RWPE2 (cell line): ENCODE measurements at regions not wholly inside any gene's neighbourhood (a gene's known extent, or its start where the extent isn't known, plus 50 kb on each side); places are given as distances from the start of the nearest gene placed in this dataset.
A peak's percentile ranks its signal among the peaks of the same experiment; 100 is the strongest.

Experiments used
- ATAC-seq: fragments of 200-7000 bp; cut with Tn5 transposase; 3 replicates; pipeline ENCODE4 v1.9.1; 2021; ENCODE audit warnings: low read depth
- DNase-seq: peaks from one replicate; pipeline ENCODE4 v3.0.0-alpha.2; 2020; ENCODE audit warnings: low spot score
- H3K27ac ChIP-seq: fragments of 450-650 bp; 2 replicates; pipeline ENCODE4 v1.5.1; 2017; ENCODE audit warnings: mild to moderate bottlenecking; ENCODE audit not compliant: poor library complexity, severe bottlenecking
- H3K27me3 ChIP-seq: fragments of 250-450 bp; sonication (Bioruptor Pico); 2 replicates; pipeline ENCODE4 v1.5.1; 2021; ENCODE audit warnings: mild to moderate bottlenecking, moderate library complexity; ENCODE audit not compliant: insufficient read depth, poor library complexity, severe bottlenecking
- H3K36me3 ChIP-seq: fragments of 250-450 bp; sonication (Bioruptor Pico); 2 replicates; pipeline ENCODE4 v1.5.1; 2020; ENCODE audit warnings: low read depth, mild to moderate bottlenecking, moderate library complexity
- H3K4me1 ChIP-seq: fragments of 250-450 bp; sonication (Bioruptor Pico); 2 replicates; pipeline ENCODE4 v1.5.1; 2021; ENCODE audit warnings: mild to moderate bottlenecking, moderate library complexity; ENCODE audit not compliant: insufficient read depth, poor library complexity, severe bottlenecking
- H3K4me3 ChIP-seq: fragments of 250-450 bp; sonication (Bioruptor Pico); 2 replicates; pipeline ENCODE4 v1.5.1; 2021; ENCODE audit warnings: mild to moderate bottlenecking, moderate library complexity; ENCODE audit not compliant: severe bottlenecking
- H3K9me3 ChIP-seq: fragments of 250-450 bp; sonication (Bioruptor Pico); 2 replicates; pipeline ENCODE4 v1.5.1; 2021; ENCODE audit warnings: mild to moderate bottlenecking, moderate library complexity; ENCODE audit not compliant: severe bottlenecking
- CTCF ChIP-seq: fragments of 450-650 bp; IDR thresholded peaks from one replicate; pipeline ENCODE4 v1.5.1; 2017; ENCODE audit warnings: mild to moderate bottlenecking, moderate library complexity; ENCODE audit not compliant: poor library complexity, severe bottlenecking

DNA sequence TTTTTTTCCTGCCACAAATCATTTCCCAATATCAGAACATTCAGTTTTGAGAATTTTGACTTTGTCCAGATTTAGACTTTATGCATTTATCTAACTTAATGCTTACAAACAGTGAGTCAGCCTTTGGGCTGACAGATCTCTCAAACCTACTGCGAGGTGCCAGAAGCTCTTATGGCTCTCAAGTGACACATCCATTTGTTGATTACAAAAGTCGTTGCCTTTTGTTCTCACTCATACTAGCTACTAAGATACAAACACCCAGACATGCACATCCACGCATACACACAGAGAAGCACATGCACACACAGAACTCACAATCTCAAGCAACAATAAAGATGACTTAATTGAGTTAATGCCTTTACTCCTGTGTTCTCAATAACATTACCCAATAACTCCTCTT is 1147.5 kb downstream of the DIAPH3 start:
- H3K27me3 ChIP-seq = no peaks in the 10 kb centered on the region
- ATAC-seq (no peak), DNase-seq (no peak)
- H3K4me1 ChIP-seq = no peaks in the 10 kb centered on the region
- no peak overlapping the region for H3K4me3 ChIP-seq
- no peaks in the 10 kb centered on the region for H3K36me3 ChIP-seq
- H3K27ac ChIP-seq = no peak overlapping the region
- no peak for TF ChIP-seq CTCF
- no peaks in the 10 kb centered on the region for H3K9me3 ChIP-seq

GRCh38 chr13:59024434-59024833 is 1139.3 kb downstream of the DIAPH3 start:
- Histone ChIP-seq H3K4me1 (no peaks in the 10 kb centered on the region), H3K27ac (no peak overlapping the region), H3K9me3 (no peaks in the 10 kb centered on the region), H3K36me3 (no peaks in the 10 kb centered on the region), H3K27me3 (no peaks in the 10 kb centered on the region), H3K4me3 (no peak overlapping the region)
- DNase-seq (no peak), ATAC-seq (no peak)
- TF ChIP-seq CTCF = no peak

GRCh38 chr13:59034198-59034597 is 1129.5 kb downstream of the DIAPH3 start:
- no peak for TF ChIP-seq CTCF
- Histone ChIP-seq H3K9me3 (no peaks in the 10 kb centered on the region), H3K27ac (no peak overlapping the region), H3K36me3 (no peaks in the 10 kb centered on the region), H3K27me3 (no peaks in the 10 kb centered on the region), H3K4me1 (no peaks in the 10 kb centered on the region), H3K4me3 (no peak overlapping the region)
- ATAC-seq (no peak), DNase-seq (no peak)

- H3K4me1 ChIP-seq = no peaks in the 10 kb centered on the region
- no peak for TF ChIP-seq CTCF
- DNase-seq = no peak
- H3K9me3 ChIP-seq = no peaks in the 10 kb centered on the region
- no peaks in the 10 kb centered on the region for H3K27me3 ChIP-seq
- no peak overlapping the region for H3K27ac ChIP-seq
- H3K4me3 ChIP-seq = no peak overlapping the region
- no peaks in the 10 kb centered on the region for H3K36me3 ChIP-seq
- peak; percentile 55; the same call in 1 of the 3 replicates for ATAC-seq
These were observed 1124.9 kb downstream of the DIAPH3 start for GRCh38 chr13:59038824-59039223.

GRCh38 chr13:59043016-59043415 is 1120.7 kb downstream of the DIAPH3 start:
- H3K36me3 ChIP-seq = no peaks in the 10 kb centered on the region
- no peak overlapping the region for H3K4me3 ChIP-seq
- H3K4me1 ChIP-seq = no peaks in the 10 kb centered on the region
- no peaks in the 10 kb centered on the region for H3K9me3 ChIP-seq
- DNase-seq (no peak), ATAC-seq (no peak)
- no peak for TF ChIP-seq CTCF
- no peaks in the 10 kb centered on the region for H3K27me3 ChIP-seq
- H3K27ac ChIP-seq = no peak overlapping the region
